ENCODE measurements at regions not wholly inside any gene's neighbourhood (a gene's known extent, or its start where the extent isn't known, plus 50 kb on each side); places are given as distances from the start of the nearest gene placed in this dataset.

- TF ChIP-seq CTCF (IDR thresholded peaks at IDR 0.05) (no peak), POLR2A (IDR thresholded peaks at IDR 0.05) (no peak)
Observed at GRCh38 chr1:72678683-72679082, 396.3 kb upstream of the NEGR1 start.

All from heart left ventricle (tissue), 13 donors.